Non-pigmented ciliary epithelial cell (primary cell): ENCODE measurements at regions not wholly inside any gene's neighbourhood (a gene's known extent, or its start where the extent isn't known, plus 50 kb on each side); places are given as distances from the start of the nearest gene placed in this dataset.
"Not testable (repeated sequence)": the region's sequence is repeated elsewhere in the genome, so short reads cannot be mapped to it uniquely, and the experiment has no call there.

ENCODE experiments used
- DNase-seq: peaks from one replicate; pipeline ENCODE4 v3.0.0-alpha.2; 2010; ENCODE audit warnings: low read depth

- no peak for DNase-seq
These were observed 81.4 kb upstream of the KCNK12 start for GRCh38 chr2:47652061-47652690.

- no peak for DNase-seq
These were observed 80.5 kb upstream of the KCNK12 start for GRCh38 chr2:47651296-47651695.

- DNase-seq: no peak
These were observed 79.3 kb upstream of the KCNK12 start for GRCh38 chr2:47650001-47650535.

GRCh38 chr2:47645246-47645645 is 74.5 kb upstream of the KCNK12 start:
- no peak for DNase-seq

GRCh38 chr2:47644351-47644750 is 73.6 kb upstream of the KCNK12 start:
- no peak for DNase-seq

- no peak for DNase-seq
These were observed 70.6 kb upstream of the KCNK12 start for GRCh38 chr2:47641366-47641765.

GRCh38 chr2:47640356-47640755 is 69.6 kb upstream of the KCNK12 start:
- DNase-seq: no peak

GRCh38 chr2:47639467-47639866 is 68.7 kb upstream of the KCNK12 start:
- DNase-seq: no peak

GRCh38 chr2:47638430-47638829 is 67.6 kb upstream of the KCNK12 start:
- no peak for DNase-seq

- no peak for DNase-seq
These were observed 65.9 kb upstream of the KCNK12 start for GRCh38 chr2:47636596-47637264.

- no peak for DNase-seq
These were observed 65.4 kb upstream of the KCNK12 start for GRCh38 chr2:47636176-47636575.

GRCh38 chr2:47632754-47633153 is 62.0 kb upstream of the KCNK12 start:
- no peak for DNase-seq

- peak; percentile 28 for DNase-seq
These were observed 61.1 kb upstream of the KCNK12 start for GRCh38 chr2:47631792-47632398.

- DNase-seq: no peak
These were observed 60.5 kb upstream of the KCNK12 start for GRCh38 chr2:47631306-47631705.

GRCh38 chr2:47629501-47630460 is 59.0 kb upstream of the KCNK12 start:
- DNase-seq: no peak

- no peak for DNase-seq
These were observed 58.1 kb upstream of the KCNK12 start for GRCh38 chr2:47628904-47629303.

- no peak for DNase-seq
These were observed 55.9 kb upstream of the KCNK12 start for GRCh38 chr2:47626664-47627063.

GRCh38 chr2:47623140-47623539 is 52.4 kb upstream of the KCNK12 start:
- not testable (repeated sequence) for DNase-seq

GRCh38 chr2:47620770-47621437 is 50.1 kb upstream of the KCNK12 start:
- no peak for DNase-seq
